HEK293T (cell line): ENCODE measurements at regions not wholly inside any gene's neighbourhood (a gene's known extent, or its start where the extent isn't known, plus 50 kb on each side); places are given as distances from the start of the nearest gene placed in this dataset.

ENCODE experiments used
- CTCF ChIA-PET: fragments of 350-600 bp; formaldehyde crosslinking; extraction: SDS; loops from one replicate; lab custom pipeline; 2021; ENCODE audit warnings: antibody characterized with exemption, inconsistent platforms; lab: Yijun Ruan, JAX
- POLR2A ChIA-PET: fragments of 350-600 bp; formaldehyde crosslinking; extraction: SDS; loops from one replicate; lab custom pipeline; 2020; ENCODE audit warnings: antibody characterized with exemption, inconsistent platforms; lab: Yijun Ruan, JAX
- DNase-seq: peaks from one replicate; pipeline ENCODE4 v3.0.0; 2012; ENCODE audit warnings: mixed read lengths; ENCODE audit errors: extremely low spot score
- ARNT ChIP-seq: fragments of 450-650 bp; IDR thresholded peaks from 2 replicates; pipeline ENCODE4 v1.6.1; 2017; ENCODE audit warnings: mild to moderate bottlenecking
- BHLHE40 ChIP-seq: fragments of 450-650 bp; IDR thresholded peaks from 2 replicates; pipeline ENCODE4 v1.6.1; 2016; ENCODE audit warnings: mild to moderate bottlenecking, moderate library complexity, borderline replicate concordance
- CTBP1 ChIP-seq: fragments of 450-650 bp; IDR thresholded peaks from 2 replicates; pipeline ENCODE4 v1.6.1; 2016; ENCODE audit warnings: borderline replicate concordance
- ELF4 ChIP-seq: fragments of 450-650 bp; IDR thresholded peaks from 2 replicates; pipeline ENCODE4 v1.6.1; 2017; ENCODE audit warnings: antibody characterized with exemption
- FOXA1 ChIP-seq: fragments of 450-650 bp; IDR thresholded peaks from 2 replicates; pipeline ENCODE4 v1.6.1; 2016; ENCODE audit warnings: mild to moderate bottlenecking
- FOXK2 ChIP-seq: fragments of 450-650 bp; IDR thresholded peaks from 2 replicates; pipeline ENCODE4 v1.6.1; 2016; ENCODE audit warnings: mild to moderate bottlenecking
- FOXM1 ChIP-seq: fragments of 450-650 bp; IDR thresholded peaks from 2 replicates; pipeline ENCODE4 v1.6.1; 2017; ENCODE audit warnings: mild to moderate bottlenecking, borderline replicate concordance
- HDGF ChIP-seq: fragments of 450-650 bp; IDR thresholded peaks from 2 replicates; pipeline ENCODE4 v1.6.1; 2017; ENCODE audit warnings: antibody characterized with exemption, borderline replicate concordance
- L3MBTL2 ChIP-seq: fragments of 450-650 bp; conservative IDR thresholded peaks from 2 replicates; pipeline ENCODE4 v1.6.1; 2016; ENCODE audit warnings: mild to moderate bottlenecking
- LEF1 ChIP-seq: fragments of 450-650 bp; IDR thresholded peaks from 2 replicates; pipeline ENCODE4 v1.6.1; 2017; ENCODE audit warnings: mild to moderate bottlenecking, borderline replicate concordance
- NFRKB ChIP-seq: fragments of 450-650 bp; IDR thresholded peaks from 2 replicates; pipeline ENCODE4 v1.6.1; 2016; ENCODE audit warnings: mild to moderate bottlenecking, moderate library complexity
- SP1 ChIP-seq: fragments of 450-650 bp; IDR thresholded peaks from 2 replicates; pipeline ENCODE4 v1.6.1; 2017
- SUZ12 ChIP-seq: fragments of 450-650 bp; IDR thresholded peaks from 2 replicates; pipeline ENCODE4 v1.6.1; 2016; ENCODE audit warnings: mild to moderate bottlenecking
- TARDBP ChIP-seq: fragments of 450-650 bp; IDR thresholded peaks from 2 replicates; pipeline ENCODE4 v1.6.1; 2016
- ZNF384 ChIP-seq: fragments of 450-650 bp; IDR thresholded peaks from 2 replicates; pipeline ENCODE4 v1.6.1; 2016
- TF ChIP-seq, protein P1 (sequence below): fragments of 450-650 bp; IDR thresholded peaks from 2 replicates; pipeline ENCODE4 v1.6.1; 2016

DNA sequence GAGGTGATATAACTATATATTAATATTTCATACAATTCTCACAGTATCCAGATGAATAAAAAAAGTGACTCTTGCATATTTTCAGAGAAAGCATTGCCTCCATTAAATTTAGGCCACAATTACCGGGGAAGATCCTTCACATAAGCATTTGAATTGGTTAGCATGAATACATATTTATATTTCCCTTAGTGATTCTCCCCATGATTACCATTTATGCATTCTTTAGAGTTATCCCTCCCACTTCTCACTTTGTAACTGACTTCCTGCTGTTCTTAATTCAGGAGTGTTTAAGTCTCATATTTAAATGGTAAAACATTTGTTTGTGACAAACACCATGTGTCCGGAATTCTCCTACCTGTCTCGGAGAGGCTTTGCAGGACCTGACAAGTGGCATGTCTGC lies 523.4 kb downstream of the CCDC85A start:
- ChIA-PET POLR2A (no interaction called here), CTCF (no interaction called here)
- no peak for DNase-seq

DNA sequence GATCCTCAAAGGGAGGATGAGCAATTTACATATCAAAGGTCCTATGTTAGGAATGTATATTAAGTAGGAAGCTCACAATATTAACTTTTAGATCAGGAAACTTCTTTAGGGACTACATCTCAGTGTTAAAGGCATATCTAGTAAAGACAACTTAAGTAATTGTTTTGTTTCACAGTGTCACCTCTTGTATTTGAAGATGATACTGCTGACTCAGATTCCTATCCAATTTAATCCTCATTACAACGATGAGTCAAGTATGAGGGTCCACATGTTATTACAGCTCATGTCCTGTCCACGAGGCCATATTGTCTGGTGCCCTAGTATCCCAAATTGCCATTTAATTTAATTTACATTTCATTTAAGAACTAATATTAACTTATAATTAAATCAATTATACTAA lies 523.9 kb downstream of the CCDC85A start:
- no peak for TF ChIP-seq FOXA1
- TF ChIP-seq LEF1: no peak
- no peak for TF ChIP-seq NFRKB
- no peak for TF ChIP-seq CTBP1
- no peak for TF ChIP-seq ELF4
- TF ChIP-seq FOXM1: no peak
- TF ChIP-seq, protein P1, sequence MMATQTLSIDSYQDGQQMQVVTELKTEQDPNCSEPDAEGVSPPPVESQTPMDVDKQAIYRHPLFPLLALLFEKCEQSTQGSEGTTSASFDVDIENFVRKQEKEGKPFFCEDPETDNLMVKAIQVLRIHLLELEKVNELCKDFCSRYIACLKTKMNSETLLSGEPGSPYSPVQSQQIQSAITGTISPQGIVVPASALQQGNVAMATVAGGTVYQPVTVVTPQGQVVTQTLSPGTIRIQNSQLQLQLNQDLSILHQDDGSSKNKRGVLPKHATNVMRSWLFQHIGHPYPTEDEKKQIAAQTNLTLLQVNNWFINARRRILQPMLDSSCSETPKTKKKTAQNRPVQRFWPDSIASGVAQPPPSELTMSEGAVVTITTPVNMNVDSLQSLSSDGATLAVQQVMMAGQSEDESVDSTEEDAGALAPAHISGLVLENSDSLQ: no peak
- TF ChIP-seq ARNT: no peak
- no peak for TF ChIP-seq SUZ12
- no peak for TF ChIP-seq BHLHE40
- no peak for TF ChIP-seq ZNF384
- CTCF ChIA-PET: no interaction called here

More for the DNA sequence above, 523.4 kb downstream of the CCDC85A start:
- TF ChIP-seq LEF1 (no peak), L3MBTL2 (no peak)

DNA sequence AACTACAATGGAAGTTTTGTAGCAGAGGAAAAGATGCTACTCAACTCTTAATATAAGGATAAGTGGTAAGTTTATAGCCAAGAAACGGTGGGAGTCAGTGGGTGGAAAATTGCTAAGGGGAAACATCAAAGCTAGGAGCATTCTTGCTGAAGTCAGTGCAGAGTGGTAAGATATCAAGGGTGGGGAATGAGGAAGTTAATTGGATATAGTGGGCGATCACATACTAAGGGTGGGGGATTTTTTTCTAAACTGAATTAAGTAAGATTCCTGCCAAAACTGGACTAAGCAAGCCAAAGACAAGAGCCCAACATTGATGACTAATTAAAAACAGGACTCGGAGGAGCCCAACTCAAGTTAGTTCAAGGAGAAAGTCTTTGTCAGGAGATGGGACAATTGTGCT lies 525.4 kb downstream of the CCDC85A start:
- no peak for DNase-seq
- TF ChIP-seq BHLHE40: no peak
- no peak for TF ChIP-seq FOXM1
- no peak for TF ChIP-seq FOXA1
- TF ChIP-seq ELF4: no peak
- TF ChIP-seq SUZ12: no peak
- POLR2A ChIA-PET: no interaction called here
- CTCF ChIA-PET: no interaction called here

More for the DNA sequence above, 523.9 kb downstream of the CCDC85A start:
- POLR2A ChIA-PET: no interaction called here
- DNase-seq: no peak

DNA sequence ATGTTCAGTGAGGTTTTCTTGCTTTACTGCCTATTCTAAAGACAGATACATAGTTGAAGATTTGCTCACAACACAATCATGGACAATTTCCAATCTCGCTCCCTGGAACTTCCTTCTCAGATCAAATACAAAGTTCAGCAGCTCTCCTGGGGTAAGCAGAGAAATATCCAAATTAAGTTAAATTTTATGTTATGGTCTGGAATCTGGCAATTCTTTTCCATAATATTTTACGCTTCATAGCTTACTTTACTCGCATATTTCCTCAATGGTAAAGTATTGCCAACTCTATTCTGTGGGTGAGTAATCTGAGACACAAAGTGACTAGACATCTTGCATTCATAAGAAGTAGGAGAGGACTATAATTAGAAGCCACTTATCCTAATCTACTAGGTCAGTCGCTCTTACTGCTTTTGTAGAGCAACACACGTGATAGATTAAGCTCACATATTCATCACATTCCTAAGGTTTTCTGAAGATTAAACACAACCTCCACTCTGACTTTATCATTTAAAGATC lies 529.4 kb downstream of the CCDC85A start:
- POLR2A ChIA-PET: no interaction called here
- TF ChIP-seq SUZ12: no peak
- TF ChIP-seq BHLHE40: no peak
- no peak for TF ChIP-seq ELF4
- TF ChIP-seq TARDBP: no peak
- TF ChIP-seq, protein P1: no peak
- no peak for TF ChIP-seq SP1
- TF ChIP-seq ZNF384: no peak
- no peak for TF ChIP-seq FOXM1
- TF ChIP-seq CTBP1: no peak
- no peak for TF ChIP-seq FOXA1
- no peak for TF ChIP-seq ARNT
- no peak for TF ChIP-seq HDGF
- no peak for TF ChIP-seq NFRKB
- no peak for DNase-seq
- CTCF ChIA-PET: interaction anchor here (0.6 kb wide), 1 partner anchor 345 kb away, joined by 3 read pairs; no protein-coding TSS in a partner anchor

DNA sequence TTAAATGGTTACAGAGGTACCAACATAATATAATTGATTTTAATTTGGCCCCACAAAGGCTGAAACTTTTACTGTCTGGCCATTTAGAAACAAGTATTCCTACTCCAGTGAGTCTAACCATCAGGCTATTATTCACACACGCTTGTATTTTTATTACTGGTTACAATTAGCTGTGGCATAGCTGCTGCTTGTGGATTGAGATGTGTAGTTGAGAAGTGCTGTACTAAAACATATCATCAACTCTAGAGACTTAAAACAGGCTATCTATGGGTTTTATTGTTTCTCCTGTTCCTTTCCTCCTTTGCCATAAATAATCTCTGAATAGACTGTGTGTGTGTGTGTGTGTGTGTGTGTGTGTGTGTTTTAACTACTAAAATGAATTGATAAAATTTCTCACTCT lies 530.2 kb downstream of the CCDC85A start:
- no peak for DNase-seq
- POLR2A ChIA-PET: no interaction called here
- CTCF ChIA-PET: interaction anchor here (0.6 kb wide), 1 partner anchor 344 kb away, joined by 3 read pairs; no protein-coding TSS in a partner anchor
- no peak for TF ChIP-seq SP1
- no peak for TF ChIP-seq CTBP1
- no peak for TF ChIP-seq ZNF384
- no peak for TF ChIP-seq HDGF
- no peak for TF ChIP-seq NFRKB
- TF ChIP-seq FOXK2: no peak
- TF ChIP-seq FOXM1: no peak
- no peak for TF ChIP-seq LEF1
- TF ChIP-seq TARDBP: no peak
- TF ChIP-seq FOXA1: no peak

DNA sequence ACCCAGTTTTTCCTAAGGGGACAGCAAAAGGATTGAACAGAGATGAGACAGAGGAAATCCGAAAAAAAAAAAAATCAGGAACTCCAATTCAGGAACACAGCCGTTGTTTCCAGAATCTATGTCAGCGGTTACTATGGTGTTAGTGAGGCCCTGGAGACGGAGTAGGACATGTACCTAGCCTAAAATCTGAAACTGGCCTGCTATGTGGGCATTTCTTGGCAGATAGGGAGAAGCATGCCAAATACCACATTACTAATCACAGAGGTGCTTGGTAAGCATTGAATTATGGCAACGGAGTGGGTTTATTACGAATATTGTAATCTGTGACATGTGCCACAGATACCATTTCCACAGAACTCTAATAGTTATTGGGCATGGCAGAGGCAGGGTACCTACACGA lies 530.6 kb downstream of the CCDC85A start:
- no peak for TF ChIP-seq HDGF
- no peak for TF ChIP-seq LEF1
- no peak for TF ChIP-seq ZNF384
- TF ChIP-seq, protein P1: no peak
- TF ChIP-seq ARNT: no peak
- TF ChIP-seq CTBP1: no peak
- DNase-seq: no peak
- ChIA-PET POLR2A (no interaction called here), CTCF (no interaction called here)

DNA sequence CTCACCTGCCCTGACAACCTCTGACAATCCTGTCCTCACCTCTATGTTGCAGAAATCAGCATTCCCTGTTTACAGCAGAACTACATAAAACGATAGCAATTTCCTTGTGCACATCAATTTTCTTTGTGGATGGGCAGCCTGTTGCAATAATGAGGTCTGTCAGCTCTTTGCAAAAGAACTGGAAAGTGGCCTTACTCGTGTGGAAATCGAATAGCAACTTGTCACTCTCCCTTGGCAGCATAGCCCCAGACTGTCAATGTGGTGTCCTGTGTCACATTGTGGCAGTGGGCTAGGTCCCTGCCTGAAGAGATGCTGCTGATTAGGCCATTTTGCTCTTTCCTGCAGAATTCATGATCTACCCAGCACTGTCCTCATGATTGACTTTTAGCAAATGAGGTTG lies 531.9 kb downstream of the CCDC85A start:
- POLR2A ChIA-PET: no interaction called here
- TF ChIP-seq SP1 (no peak), CTBP1 (no peak), BHLHE40 (no peak), HDGF (no peak), FOXA1 (no peak), TARDBP (no peak), LEF1 (no peak), L3MBTL2 (no peak), SUZ12 (no peak), ELF4 (no peak), ZNF384 (no peak), FOXK2 (no peak), ARNT (no peak), FOXM1 (no peak), NFRKB (no peak)
- TF ChIP-seq, protein P1: no peak
- CTCF ChIA-PET: no interaction called here
- no peak for DNase-seq
